ENCODE measurements at regions not wholly inside any gene's neighbourhood (a gene's known extent, or its start where the extent isn't known, plus 50 kb on each side); places are given as distances from the start of the nearest gene placed in this dataset.

- Histone ChIP-seq H3K9ac (ENCODE audit: low read depth in 1 of 2, low read length in 2 of 2) (no peak overlapping the region), H3K9me3 (ENCODE audit: control insufficient read depth in 1 of 2, low read length in 2 of 2) (no peaks in the 10 kb centered on the region), H3K27ac (ENCODE audit: low read depth, low read length) (no peak overlapping the region)
These were observed 166.8 kb upstream of the CARMIL1 start for GRCh38 chr6:25112322-25112773.

GRCh38 chr6:25113436-25113835, 165.7 kb upstream of the CARMIL1 start:
- no peak overlapping the region for H3K27ac ChIP-seq (ENCODE audit: low read depth, low read length)
- no peaks in the 10 kb centered on the region for H3K27me3 ChIP-seq (ENCODE audit: control insufficient read depth in 1 of 2, insufficient read depth in 2 of 2, low read length in 2 of 2)
- no peaks in the 10 kb centered on the region for H3K4me1 ChIP-seq (ENCODE audit: control insufficient read depth in 1 of 2, insufficient read depth in 2 of 2, low read length in 2 of 2)
- H3K4me3 ChIP-seq (ENCODE audit: low read depth in 1 of 2, low read length in 2 of 2) = no peak overlapping the region
- no peak overlapping the region for H3K9ac ChIP-seq (ENCODE audit: low read depth in 1 of 2, low read length in 2 of 2)
- no peaks in the 10 kb centered on the region for H3K9me3 ChIP-seq (ENCODE audit: control insufficient read depth in 1 of 2, low read length in 2 of 2)
- peaks cover 8 to 10% of the 10 kb centered on the region in 2 donors for H3K36me3 ChIP-seq (ENCODE audit: control insufficient read depth in 1 of 2, insufficient read depth in 2 of 2, low read length in 2 of 2)

More at GRCh38 chr6:25112322-25112773, 166.8 kb upstream of the CARMIL1 start:
- Histone ChIP-seq H3K27me3 (ENCODE audit: control insufficient read depth in 1 of 2, insufficient read depth in 2 of 2, low read length in 2 of 2) (no peaks in the 10 kb centered on the region), H3K36me3 (ENCODE audit: control insufficient read depth in 1 of 2, insufficient read depth in 2 of 2, low read length in 2 of 2) (peaks cover 16 to 21% of the 10 kb centered on the region in 2 donors), H3K4me1 (ENCODE audit: control insufficient read depth in 1 of 2, insufficient read depth in 2 of 2, low read length in 2 of 2) (no peaks in the 10 kb centered on the region), H3K4me3 (ENCODE audit: low read depth in 1 of 2, low read length in 2 of 2) (no peak overlapping the region)

- Histone ChIP-seq H3K36me3 (ENCODE audit: control insufficient read depth in 1 of 2, insufficient read depth in 2 of 2, low read length in 2 of 2) (peaks cover 5 to 10% of the 10 kb centered on the region in 2 donors), H3K27me3 (ENCODE audit: control insufficient read depth in 1 of 2, insufficient read depth in 2 of 2, low read length in 2 of 2) (no peaks in the 10 kb centered on the region), H3K27ac (ENCODE audit: low read depth, low read length) (no peak overlapping the region), H3K9me3 (ENCODE audit: control insufficient read depth in 1 of 2, low read length in 2 of 2) (no peaks in the 10 kb centered on the region), H3K4me1 (ENCODE audit: control insufficient read depth in 1 of 2, insufficient read depth in 2 of 2, low read length in 2 of 2) (no peaks in the 10 kb centered on the region), H3K9ac (ENCODE audit: low read depth in 1 of 2, low read length in 2 of 2) (no peak overlapping the region), H3K4me3 (ENCODE audit: low read depth in 1 of 2, low read length in 2 of 2) (no peak overlapping the region)
These were observed 161.1 kb upstream of the CARMIL1 start for GRCh38 chr6:25118038-25118437.

- Histone ChIP-seq H3K4me1 (ENCODE audit: control insufficient read depth in 1 of 2, insufficient read depth in 2 of 2, low read length in 2 of 2) (no peaks in the 10 kb centered on the region), H3K4me3 (ENCODE audit: low read depth in 1 of 2, low read length in 2 of 2) (no peak overlapping the region), H3K27me3 (ENCODE audit: control insufficient read depth in 1 of 2, insufficient read depth in 2 of 2, low read length in 2 of 2) (no peaks in the 10 kb centered on the region), H3K27ac (ENCODE audit: low read depth, low read length) (no peak overlapping the region), H3K36me3 (ENCODE audit: control insufficient read depth in 1 of 2, insufficient read depth in 2 of 2, low read length in 2 of 2) (no peaks in the 10 kb centered on the region), H3K9ac (ENCODE audit: low read depth in 1 of 2, low read length in 2 of 2) (no peak overlapping the region), H3K9me3 (ENCODE audit: control insufficient read depth in 1 of 2, low read length in 2 of 2) (no peaks in the 10 kb centered on the region)
These were observed 158.0 kb upstream of the CARMIL1 start for GRCh38 chr6:25121186-25121585.

GRCh38 chr6:25122001-25122400, 157.2 kb upstream of the CARMIL1 start:
- no peaks in the 10 kb centered on the region for H3K36me3 ChIP-seq (ENCODE audit: control insufficient read depth in 1 of 2, insufficient read depth in 2 of 2, low read length in 2 of 2)
- no peak overlapping the region for H3K4me3 ChIP-seq (ENCODE audit: low read depth in 1 of 2, low read length in 2 of 2)
- no peaks in the 10 kb centered on the region for H3K4me1 ChIP-seq (ENCODE audit: control insufficient read depth in 1 of 2, insufficient read depth in 2 of 2, low read length in 2 of 2)
- no peaks in the 10 kb centered on the region for H3K27me3 ChIP-seq (ENCODE audit: control insufficient read depth in 1 of 2, insufficient read depth in 2 of 2, low read length in 2 of 2)
- no peak overlapping the region for H3K9ac ChIP-seq (ENCODE audit: low read depth in 1 of 2, low read length in 2 of 2)
- no peaks in the 10 kb centered on the region for H3K9me3 ChIP-seq (ENCODE audit: control insufficient read depth in 1 of 2, low read length in 2 of 2)
- H3K27ac ChIP-seq (ENCODE audit: low read depth, low read length) = no peak overlapping the region

- no peak overlapping the region for H3K9ac ChIP-seq (ENCODE audit: low read depth in 1 of 2, low read length in 2 of 2)
- H3K36me3 ChIP-seq (ENCODE audit: control insufficient read depth in 1 of 2, insufficient read depth in 2 of 2, low read length in 2 of 2) = no peaks in the 10 kb centered on the region
- no peaks in the 10 kb centered on the region for H3K9me3 ChIP-seq (ENCODE audit: control insufficient read depth in 1 of 2, low read length in 2 of 2)
- H3K4me3 ChIP-seq (ENCODE audit: low read depth in 1 of 2, low read length in 2 of 2) = no peak overlapping the region
- H3K4me1 ChIP-seq (ENCODE audit: control insufficient read depth in 1 of 2, insufficient read depth in 2 of 2, low read length in 2 of 2) = no peaks in the 10 kb centered on the region
- H3K27me3 ChIP-seq (ENCODE audit: control insufficient read depth in 1 of 2, insufficient read depth in 2 of 2, low read length in 2 of 2) = no peaks in the 10 kb centered on the region
- H3K27ac ChIP-seq (ENCODE audit: low read depth, low read length) = no peak overlapping the region
These were observed 156.4 kb upstream of the CARMIL1 start for GRCh38 chr6:25122622-25123237.

GRCh38 chr6:25124216-25124715, 154.9 kb upstream of the CARMIL1 start:
- no peak overlapping the region for H3K9ac ChIP-seq (ENCODE audit: low read depth in 1 of 2, low read length in 2 of 2)
- no peaks in the 10 kb centered on the region for H3K9me3 ChIP-seq (ENCODE audit: control insufficient read depth in 1 of 2, low read length in 2 of 2)
- no peaks in the 10 kb centered on the region for H3K27me3 ChIP-seq (ENCODE audit: control insufficient read depth in 1 of 2, insufficient read depth in 2 of 2, low read length in 2 of 2)
- H3K27ac ChIP-seq (ENCODE audit: low read depth, low read length) = no peak overlapping the region
- no peak overlapping the region for H3K4me3 ChIP-seq (ENCODE audit: low read depth in 1 of 2, low read length in 2 of 2)
- H3K36me3 ChIP-seq (ENCODE audit: control insufficient read depth in 1 of 2, insufficient read depth in 2 of 2, low read length in 2 of 2) = no peaks in the 10 kb centered on the region
- H3K4me1 ChIP-seq (ENCODE audit: control insufficient read depth in 1 of 2, insufficient read depth in 2 of 2, low read length in 2 of 2) = no peaks in the 10 kb centered on the region

- Histone ChIP-seq H3K9me3 (ENCODE audit: control insufficient read depth in 1 of 2, low read length in 2 of 2) (no peaks in the 10 kb centered on the region), H3K4me3 (ENCODE audit: low read depth in 1 of 2, low read length in 2 of 2) (no peak overlapping the region), H3K9ac (ENCODE audit: low read depth in 1 of 2, low read length in 2 of 2) (no peak overlapping the region), H3K36me3 (ENCODE audit: control insufficient read depth in 1 of 2, insufficient read depth in 2 of 2, low read length in 2 of 2) (no peaks in the 10 kb centered on the region), H3K27me3 (ENCODE audit: control insufficient read depth in 1 of 2, insufficient read depth in 2 of 2, low read length in 2 of 2) (no peaks in the 10 kb centered on the region), H3K4me1 (ENCODE audit: control insufficient read depth in 1 of 2, insufficient read depth in 2 of 2, low read length in 2 of 2) (no peaks in the 10 kb centered on the region), H3K27ac (ENCODE audit: low read depth, low read length) (no peak overlapping the region)
These were observed 153.4 kb upstream of the CARMIL1 start for GRCh38 chr6:25125736-25126135.

- Histone ChIP-seq H3K36me3 (ENCODE audit: control insufficient read depth in 1 of 2, insufficient read depth in 2 of 2, low read length in 2 of 2) (no peaks in the 10 kb centered on the region), H3K9ac (ENCODE audit: low read depth in 1 of 2, low read length in 2 of 2) (no peak overlapping the region), H3K4me1 (ENCODE audit: control insufficient read depth in 1 of 2, insufficient read depth in 2 of 2, low read length in 2 of 2) (no peaks in the 10 kb centered on the region), H3K4me3 (ENCODE audit: low read depth in 1 of 2, low read length in 2 of 2) (no peak overlapping the region), H3K9me3 (ENCODE audit: control insufficient read depth in 1 of 2, low read length in 2 of 2) (no peaks in the 10 kb centered on the region), H3K27ac (ENCODE audit: low read depth, low read length) (no peak overlapping the region), H3K27me3 (ENCODE audit: control insufficient read depth in 1 of 2, insufficient read depth in 2 of 2, low read length in 2 of 2) (no peaks in the 10 kb centered on the region)
These were observed 151.9 kb upstream of the CARMIL1 start for GRCh38 chr6:25127076-25127837.

GRCh38 chr6:25130518-25130917, 148.7 kb upstream of the CARMIL1 start:
- Histone ChIP-seq H3K4me1 (ENCODE audit: control insufficient read depth in 1 of 2, insufficient read depth in 2 of 2, low read length in 2 of 2) (no peaks in the 10 kb centered on the region), H3K27ac (ENCODE audit: low read depth, low read length) (no peak overlapping the region), H3K9me3 (ENCODE audit: control insufficient read depth in 1 of 2, low read length in 2 of 2) (peaks cover 0 to 13% of the 10 kb centered on the region in 2 donors), H3K27me3 (ENCODE audit: control insufficient read depth in 1 of 2, insufficient read depth in 2 of 2, low read length in 2 of 2) (no peaks in the 10 kb centered on the region), H3K9ac (ENCODE audit: low read depth in 1 of 2, low read length in 2 of 2) (no peak overlapping the region), H3K4me3 (ENCODE audit: low read depth in 1 of 2, low read length in 2 of 2) (no peak overlapping the region), H3K36me3 (ENCODE audit: control insufficient read depth in 1 of 2, insufficient read depth in 2 of 2, low read length in 2 of 2) (no peaks in the 10 kb centered on the region)

Measured in duodenal mucosa (tissue), 2 donors.